ENCODE measurements at regions not wholly inside any gene's neighbourhood (a gene's known extent, or its start where the extent isn't known, plus 50 kb on each side); places are given as distances from the start of the nearest gene placed in this dataset.

DNA sequence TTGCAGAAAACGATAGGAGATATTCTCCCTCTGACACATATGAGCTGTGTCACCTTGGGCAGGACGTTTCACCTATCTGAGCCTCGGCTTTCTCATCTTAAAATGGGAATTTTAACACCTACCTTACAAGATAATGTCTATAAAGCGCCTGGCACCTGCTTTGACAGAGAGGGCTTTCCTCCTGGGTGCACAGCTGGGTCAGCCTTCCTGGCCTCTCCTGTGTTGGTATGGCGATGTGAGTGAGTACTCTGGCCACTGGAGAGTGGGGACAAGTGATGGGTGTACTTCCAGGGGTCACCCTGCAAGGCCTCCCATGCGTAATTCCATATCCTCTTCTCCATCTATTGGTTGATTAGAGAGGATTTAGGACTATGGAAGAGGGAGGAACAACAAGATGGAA is 113.1 kb upstream of the SMIM23 start:
- no peak for TF ChIP-seq CTCF (conservative IDR thresholded peaks at IDR 0.05; ENCODE audit: low read depth, low read length)
- no peak for DNase-seq (ENCODE audit: low read depth)
- H3K4me3 ChIP-seq (ENCODE audit: low read depth, low read length): no peak overlapping the region

GRCh38 chr5:171673328-171673727 is 112.3 kb upstream of the SMIM23 start:
- TF ChIP-seq CTCF (conservative IDR thresholded peaks at IDR 0.05; ENCODE audit: low read depth, low read length): no peak

GRCh38 chr5:171673840-171674239 is 111.8 kb upstream of the SMIM23 start:
- no peak overlapping the region for H3K4me3 ChIP-seq (ENCODE audit: low read depth, low read length)
- TF ChIP-seq CTCF (conservative IDR thresholded peaks at IDR 0.05; ENCODE audit: low read depth, low read length): no peak
- no peak for DNase-seq (ENCODE audit: low read depth)

More at GRCh38 chr5:171673328-171673727, 112.3 kb upstream of the SMIM23 start:
- no peak overlapping the region for H3K4me3 ChIP-seq (ENCODE audit: low read depth, low read length)
- no peak for DNase-seq (ENCODE audit: low read depth)

GRCh38 chr5:171675511-171675910 is 110.1 kb upstream of the SMIM23 start:
- no peak overlapping the region for H3K4me3 ChIP-seq (ENCODE audit: low read depth, low read length)
- DNase-seq (ENCODE audit: low read depth): no peak
- no peak for TF ChIP-seq CTCF (conservative IDR thresholded peaks at IDR 0.05; ENCODE audit: low read depth, low read length)

DNA sequence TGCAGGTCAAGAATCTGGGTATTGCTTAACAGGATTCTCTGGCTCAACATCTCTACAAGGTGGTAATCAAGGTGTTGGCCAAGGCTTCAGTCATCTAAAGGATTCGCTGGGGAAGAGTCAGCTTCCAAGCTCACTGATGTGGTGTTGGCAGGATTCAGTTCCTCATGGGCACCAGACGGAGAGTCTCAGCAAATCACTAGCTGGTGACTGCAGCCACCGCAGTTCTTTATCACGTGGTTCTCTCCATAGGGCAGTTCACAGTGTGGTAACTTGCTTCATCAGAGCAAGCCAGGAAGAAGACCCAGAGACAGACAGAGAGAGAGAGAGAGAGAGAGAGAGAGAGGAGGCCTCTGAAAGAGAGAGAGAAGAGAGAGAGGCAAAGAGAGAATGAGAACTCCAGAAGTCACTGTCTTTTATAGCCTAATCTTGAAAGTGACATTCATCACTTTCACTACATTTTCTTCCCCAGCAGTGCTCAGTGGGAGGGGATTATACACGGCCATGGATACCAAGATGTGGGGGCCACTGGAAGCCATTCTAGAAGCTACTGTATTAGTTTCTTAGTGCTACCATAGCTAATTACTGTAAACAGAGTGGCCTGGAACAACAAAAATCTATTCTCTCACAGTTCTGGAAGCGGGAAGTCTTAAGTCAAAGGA is 109.2 kb upstream of the SMIM23 start:
- H3K4me3 ChIP-seq (ENCODE audit: low read depth, low read length): no peak overlapping the region
- no peak for TF ChIP-seq CTCF (conservative IDR thresholded peaks at IDR 0.05; ENCODE audit: low read depth, low read length)
- no peak for DNase-seq (ENCODE audit: low read depth)

DNA sequence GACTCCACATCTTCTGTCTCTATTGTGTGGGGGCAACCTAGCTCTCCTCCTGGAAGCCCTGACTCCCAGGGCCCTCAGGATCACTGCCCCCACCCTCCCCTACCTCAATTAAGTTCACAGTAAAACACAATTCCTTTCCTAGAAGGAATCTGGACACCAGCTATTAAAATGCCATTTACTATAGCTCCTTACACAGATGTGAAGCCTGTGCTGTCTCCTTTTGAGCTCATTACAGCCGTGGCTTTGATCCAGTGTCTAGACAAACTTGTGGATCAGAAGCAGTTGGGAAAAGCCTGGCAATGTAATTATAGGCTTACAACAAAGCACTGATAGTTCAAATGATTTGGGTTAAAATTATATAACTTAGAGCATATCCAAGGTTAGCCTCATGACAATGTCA is 107.0 kb upstream of the SMIM23 start:
- TF ChIP-seq CTCF (conservative IDR thresholded peaks at IDR 0.05; ENCODE audit: low read depth, low read length): no peak
- no peak for DNase-seq (ENCODE audit: low read depth)
- no peak overlapping the region for H3K4me3 ChIP-seq (ENCODE audit: low read depth, low read length)

GRCh38 chr5:171680485-171680884 is 105.1 kb upstream of the SMIM23 start:
- H3K4me3 ChIP-seq (ENCODE audit: low read depth, low read length): no peak overlapping the region
- no peak for DNase-seq (ENCODE audit: low read depth)
- no peak for TF ChIP-seq CTCF (conservative IDR thresholded peaks at IDR 0.05; ENCODE audit: low read depth, low read length)
